ENCODE measurements at regions not wholly inside any gene's neighbourhood (a gene's known extent, or its start where the extent isn't known, plus 50 kb on each side); places are given as distances from the start of the nearest gene placed in this dataset.

DNA sequence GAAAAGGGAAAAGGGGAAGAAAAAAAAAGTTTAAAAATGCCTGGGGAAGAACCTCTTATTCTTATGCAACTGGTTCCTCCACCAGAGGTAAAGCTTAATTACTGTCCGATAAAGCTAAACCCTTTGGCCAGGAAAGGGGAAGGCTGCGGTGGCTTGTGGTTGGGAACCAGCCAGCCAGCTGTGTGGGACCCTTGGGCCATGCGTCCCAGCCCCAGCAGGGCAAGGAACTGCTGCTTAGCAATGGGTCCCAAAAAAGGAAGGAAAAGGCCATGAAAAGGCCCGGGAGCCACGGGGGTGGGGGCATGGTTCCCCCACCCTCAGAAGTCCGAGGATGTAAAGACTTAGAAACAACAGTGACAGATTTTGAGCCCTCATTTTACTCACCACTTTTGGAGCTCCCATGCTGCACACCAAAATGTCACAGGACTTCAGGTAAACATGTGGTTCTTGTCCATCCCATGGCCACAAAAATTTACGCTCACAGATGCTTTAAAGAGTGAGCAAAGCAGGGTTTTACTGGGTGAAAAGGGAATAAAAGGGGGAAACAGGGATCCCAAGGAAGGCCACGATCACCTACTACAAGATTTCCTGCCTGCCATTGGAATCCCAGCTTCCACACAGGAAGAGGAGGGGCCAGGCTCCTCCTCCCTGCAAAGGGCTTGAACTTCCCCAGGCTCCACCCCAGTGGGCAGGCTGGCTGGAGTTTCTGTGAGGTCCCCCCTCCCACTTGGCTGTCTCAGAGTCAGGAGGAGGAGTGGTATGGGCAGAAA is 1234.7 kb upstream of the GJE1 start:
- no peak for DNase-seq
- BruUV-seq (replicated peaks) = no TSS peak
- Mint-ChIP-seq H3K9me3 (ENCODE audit: unreplicated experiment) (peaks cover 30% of the 10 kb centered on the region), H3K36me3 (ENCODE audit: insufficient read depth, unreplicated experiment) (no peaks in the 10 kb centered on the region), H3K27ac (ENCODE audit: unreplicated experiment) (no peak overlapping the region), H3K27me3 (ENCODE audit: insufficient read depth, unreplicated experiment) (no peaks in the 10 kb centered on the region), H3K4me3 (ENCODE audit: unreplicated experiment) (no peak overlapping the region), H3K4me1 (ENCODE audit: low read depth, unreplicated experiment) (no peaks in the 10 kb centered on the region)
- H3K36me3 ChIP-seq (ENCODE audit: control insufficient read depth, insufficient read depth, low read length) = no peaks in the 10 kb centered on the region
- CTCF ChIA-PET = no interaction called here
- H3K4me1 ChIP-seq = no peaks in the 10 kb centered on the region
- POLR2A ChIA-PET = no interaction called here
- TF ChIP-seq, protein P1, sequence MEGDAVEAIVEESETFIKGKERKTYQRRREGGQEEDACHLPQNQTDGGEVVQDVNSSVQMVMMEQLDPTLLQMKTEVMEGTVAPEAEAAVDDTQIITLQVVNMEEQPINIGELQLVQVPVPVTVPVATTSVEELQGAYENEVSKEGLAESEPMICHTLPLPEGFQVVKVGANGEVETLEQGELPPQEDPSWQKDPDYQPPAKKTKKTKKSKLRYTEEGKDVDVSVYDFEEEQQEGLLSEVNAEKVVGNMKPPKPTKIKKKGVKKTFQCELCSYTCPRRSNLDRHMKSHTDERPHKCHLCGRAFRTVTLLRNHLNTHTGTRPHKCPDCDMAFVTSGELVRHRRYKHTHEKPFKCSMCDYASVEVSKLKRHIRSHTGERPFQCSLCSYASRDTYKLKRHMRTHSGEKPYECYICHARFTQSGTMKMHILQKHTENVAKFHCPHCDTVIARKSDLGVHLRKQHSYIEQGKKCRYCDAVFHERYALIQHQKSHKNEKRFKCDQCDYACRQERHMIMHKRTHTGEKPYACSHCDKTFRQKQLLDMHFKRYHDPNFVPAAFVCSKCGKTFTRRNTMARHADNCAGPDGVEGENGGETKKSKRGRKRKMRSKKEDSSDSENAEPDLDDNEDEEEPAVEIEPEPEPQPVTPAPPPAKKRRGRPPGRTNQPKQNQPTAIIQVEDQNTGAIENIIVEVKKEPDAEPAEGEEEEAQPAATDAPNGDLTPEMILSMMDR (IDR thresholded peaks at IDR 0.05; ENCODE audit: insufficient read depth in 1 of 2, low read depth in 1 of 2, low read length in 1 of 2, severe bottlenecking in 1 of 2, unreplicated experiment in 1 of 2) = no peak
- no peak overlapping the region for H3K4me3 ChIP-seq (ENCODE audit: low read depth, low read length)
- H3K27me3 ChIP-seq (replicated peaks; ENCODE audit: control insufficient read depth, insufficient read depth, low read length) = no peaks in the 10 kb centered on the region
- intact Hi-C loops (cut with micrococcal nuclease; ENCODE audit: unreplicated experiment) = no loop called here
- H3K9me3 ChIP-seq = no peaks in the 10 kb centered on the region

DNA sequence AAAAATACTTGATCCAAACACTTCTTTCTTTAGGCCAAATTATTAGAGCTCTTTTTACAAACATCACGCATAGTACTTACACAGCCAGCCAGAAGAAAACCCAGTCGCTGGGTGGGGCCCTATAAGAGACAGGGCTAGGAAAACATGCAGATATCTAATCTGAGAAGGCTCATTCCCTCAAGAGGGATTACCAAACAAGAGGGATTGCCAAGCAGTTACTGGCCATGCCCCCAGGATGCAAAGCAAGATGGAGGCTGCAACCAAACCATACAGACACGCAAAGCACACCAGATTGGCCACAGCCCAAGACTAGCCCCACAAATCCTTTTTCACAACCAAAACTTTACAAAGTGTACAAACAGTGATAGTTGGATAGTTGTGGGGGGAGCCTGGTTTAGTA is 1235.4 kb upstream of the GJE1 start:
- H3K4me1 ChIP-seq = no peaks in the 10 kb centered on the region
- Mint-ChIP-seq H3K36me3 (ENCODE audit: insufficient read depth, unreplicated experiment) (no peaks in the 10 kb centered on the region), H3K9me3 (ENCODE audit: unreplicated experiment) (peaks cover 30% of the 10 kb centered on the region), H3K4me3 (ENCODE audit: unreplicated experiment) (no peak overlapping the region), H3K4me1 (ENCODE audit: low read depth, unreplicated experiment) (no peaks in the 10 kb centered on the region), H3K27ac (ENCODE audit: unreplicated experiment) (no peak overlapping the region), H3K27me3 (ENCODE audit: insufficient read depth, unreplicated experiment) (no peaks in the 10 kb centered on the region)
- POLR2A ChIA-PET = no interaction called here
- no peaks in the 10 kb centered on the region for H3K9me3 ChIP-seq
- no TSS peak for BruUV-seq (replicated peaks)
- H3K27me3 ChIP-seq (replicated peaks; ENCODE audit: control insufficient read depth, insufficient read depth, low read length) = no peaks in the 10 kb centered on the region
- intact Hi-C loops (cut with micrococcal nuclease; ENCODE audit: unreplicated experiment) = no loop called here
- DNase-seq = no peak
- CTCF ChIA-PET = no interaction called here
- H3K4me3 ChIP-seq (ENCODE audit: low read depth, low read length) = no peak overlapping the region
- TF ChIP-seq, protein P1 (IDR thresholded peaks at IDR 0.05; ENCODE audit: insufficient read depth in 1 of 2, low read depth in 1 of 2, low read length in 1 of 2, severe bottlenecking in 1 of 2, unreplicated experiment in 1 of 2) = no peak
- H3K36me3 ChIP-seq (ENCODE audit: control insufficient read depth, insufficient read depth, low read length) = no peaks in the 10 kb centered on the region

DNA sequence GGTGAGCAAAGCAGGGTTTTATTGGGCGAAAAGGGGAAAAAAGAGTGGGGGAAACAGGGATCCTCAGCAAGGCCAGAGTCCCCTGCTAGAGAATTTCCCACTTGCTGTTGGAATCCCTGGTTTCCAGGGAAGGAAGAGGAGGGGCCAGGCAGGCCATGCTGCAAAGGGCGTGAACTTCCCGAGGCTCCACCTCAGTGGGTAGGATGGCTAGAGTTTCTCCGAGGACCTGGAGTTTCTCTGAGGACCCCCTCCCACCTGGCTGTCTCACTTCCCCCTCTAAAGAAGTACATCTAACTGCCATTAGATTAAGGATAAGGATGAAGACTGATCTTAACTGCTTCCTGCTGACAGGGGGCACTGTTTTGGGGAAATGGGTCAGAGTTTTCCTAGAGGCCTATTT is 1239.3 kb upstream of the GJE1 start:
- CTCF ChIA-PET = no interaction called here
- Mint-ChIP-seq H3K36me3 (ENCODE audit: insufficient read depth, unreplicated experiment) (no peaks in the 10 kb centered on the region), H3K4me3 (ENCODE audit: unreplicated experiment) (no peak overlapping the region), H3K4me1 (ENCODE audit: low read depth, unreplicated experiment) (no peaks in the 10 kb centered on the region), H3K27ac (ENCODE audit: unreplicated experiment) (no peak overlapping the region), H3K9me3 (ENCODE audit: unreplicated experiment) (peaks cover 9% of the 10 kb centered on the region), H3K27me3 (ENCODE audit: insufficient read depth, unreplicated experiment) (no peaks in the 10 kb centered on the region)
- no peak overlapping the region for H3K4me3 ChIP-seq (ENCODE audit: low read depth, low read length)
- no TSS peak for BruUV-seq (replicated peaks)
- TF ChIP-seq, protein P1 (IDR thresholded peaks at IDR 0.05; ENCODE audit: insufficient read depth in 1 of 2, low read depth in 1 of 2, low read length in 1 of 2, severe bottlenecking in 1 of 2, unreplicated experiment in 1 of 2) = no peak
- no peak for DNase-seq
- H3K36me3 ChIP-seq (ENCODE audit: control insufficient read depth, insufficient read depth, low read length) = no peaks in the 10 kb centered on the region
- no peaks in the 10 kb centered on the region for H3K9me3 ChIP-seq
- no peaks in the 10 kb centered on the region for H3K4me1 ChIP-seq
- POLR2A ChIA-PET = no interaction called here
- intact Hi-C loops (cut with micrococcal nuclease; ENCODE audit: unreplicated experiment) = no loop called here
- no peaks in the 10 kb centered on the region for H3K27me3 ChIP-seq (replicated peaks; ENCODE audit: control insufficient read depth, insufficient read depth, low read length)
